Transverse colon (tissue), 4 donors: ENCODE measurements at regions not wholly inside any gene's neighbourhood (a gene's known extent, or its start where the extent isn't known, plus 50 kb on each side); places are given as distances from the start of the nearest gene placed in this dataset.

ENCODE experiments used
- CTCF ChIP-seq, 5 experiments: fragments of 200-600 bp in 3 of 5; fragments of 450-650 bp in 2 of 5; sonication (generic) in 3 of 5; IDR thresholded peaks; 1 replicate in 2 of 5; 2 replicates in 3 of 5; pipeline ENCODE4 v1.5.1; 2016 to 2017; ENCODE audit warnings: antibody characterized with exemption in 5 of 5, inconsistent platforms in 3 of 5, mild to moderate bottlenecking in 2 of 5, moderate library complexity in 1 of 5
- EP300 ChIP-seq: sonication (generic); formaldehyde crosslinking; IDR thresholded peaks from one replicate; pipeline ENCODE4 v1.6.1; 2017; ENCODE audit warnings: antibody characterized with exemption, low read depth
- POLR2A ChIP-seq: fragments of 450-650 bp; IDR thresholded peaks from one replicate; pipeline ENCODE4 v1.6.1; 2016; ENCODE audit warnings: antibody characterized with exemption, mild to moderate bottlenecking, moderate library complexity
- POLR2AphosphoS5 ChIP-seq, 3 donors: sonication (generic); formaldehyde crosslinking; IDR thresholded peaks; one replicate each; pipeline ENCODE4 v1.6.1; 2016; ENCODE audit warnings: antibody characterized with exemption in 3 of 3

- TF ChIP-seq POLR2AphosphoS5 (IDR thresholded peaks at IDR 0.05) (no peak), EP300 (no peak), POLR2A (no peak), CTCF (IDR thresholded peaks at IDR 0.05) (no peak)
Observed at GRCh38 chr2:223494496-223494895, 107.7 kb downstream of the SCG2 start.
